ENCODE measurements at regions not wholly inside any gene's neighbourhood (a gene's known extent, or its start where the extent isn't known, plus 50 kb on each side); places are given as distances from the start of the nearest gene placed in this dataset.

- DNase-seq (ENCODE audit: low spot score) = no peak
Observed at GRCh38 chr11:115843685-115844084, 339.5 kb upstream of the CADM1 start.

GRCh38 chr11:115843111-115843510 is 338.9 kb upstream of the CADM1 start:
- DNase-seq (ENCODE audit: low spot score) = no peak

- DNase-seq (ENCODE audit: low spot score) = no peak
Observed at GRCh38 chr11:115820026-115820425, 315.8 kb upstream of the CADM1 start.

DNA sequence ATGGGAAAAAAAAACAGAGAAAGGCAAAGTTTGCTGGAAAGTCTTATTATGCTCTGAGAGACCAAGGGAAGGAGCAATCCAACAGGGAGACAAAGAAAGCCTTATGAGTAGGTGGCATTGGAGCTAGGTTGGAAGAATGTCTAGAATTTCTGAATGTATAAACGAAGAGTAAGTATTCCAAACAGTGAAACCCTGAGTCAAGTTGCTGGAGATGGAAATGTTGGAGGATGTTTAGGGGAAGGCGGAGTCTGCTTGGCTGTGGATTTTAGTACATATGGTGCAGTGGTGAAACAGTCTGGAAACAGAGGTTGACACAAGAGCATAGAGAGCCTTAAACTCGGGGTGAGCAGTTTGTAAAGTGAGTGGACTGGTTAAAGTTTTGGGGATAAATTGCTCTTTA is 314.8 kb upstream of the CADM1 start:
- no peak for DNase-seq (ENCODE audit: low spot score)

GRCh38 chr11:115817844-115818468 is 313.7 kb upstream of the CADM1 start:
- no peak for DNase-seq (ENCODE audit: low spot score)

DNA sequence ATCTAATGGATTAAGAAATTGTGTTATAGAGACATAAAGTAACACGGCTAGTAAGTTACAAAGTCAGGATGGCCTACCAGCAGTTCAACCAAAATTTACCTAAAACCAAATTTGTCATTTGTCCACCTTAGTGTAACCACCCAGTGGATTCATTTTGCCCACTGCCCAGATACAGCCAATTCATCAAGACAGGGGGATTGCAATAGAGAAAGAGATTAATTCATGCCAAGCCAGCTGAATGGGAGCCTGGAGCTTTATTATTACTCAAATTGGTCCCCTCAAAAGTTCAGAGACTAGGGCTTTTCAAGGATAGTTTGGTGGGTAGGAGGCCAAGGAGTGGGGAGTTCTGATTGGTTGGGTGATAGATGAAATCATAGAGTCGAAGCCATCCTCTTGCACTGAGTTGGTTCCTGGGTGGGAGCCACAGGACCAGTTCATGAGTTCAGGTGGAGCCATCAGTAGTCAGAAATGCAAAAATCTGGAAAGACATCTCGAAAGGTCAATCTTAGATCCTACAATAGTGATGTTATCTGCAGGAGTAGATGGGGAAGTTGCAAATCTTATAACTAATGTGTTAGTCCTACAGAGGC is 304.2 kb upstream of the CADM1 start:
- no peak for DNase-seq (ENCODE audit: low spot score)

- no peak for DNase-seq (ENCODE audit: low spot score)
Observed at GRCh38 chr11:115806056-115806455, 301.8 kb upstream of the CADM1 start.

DNA sequence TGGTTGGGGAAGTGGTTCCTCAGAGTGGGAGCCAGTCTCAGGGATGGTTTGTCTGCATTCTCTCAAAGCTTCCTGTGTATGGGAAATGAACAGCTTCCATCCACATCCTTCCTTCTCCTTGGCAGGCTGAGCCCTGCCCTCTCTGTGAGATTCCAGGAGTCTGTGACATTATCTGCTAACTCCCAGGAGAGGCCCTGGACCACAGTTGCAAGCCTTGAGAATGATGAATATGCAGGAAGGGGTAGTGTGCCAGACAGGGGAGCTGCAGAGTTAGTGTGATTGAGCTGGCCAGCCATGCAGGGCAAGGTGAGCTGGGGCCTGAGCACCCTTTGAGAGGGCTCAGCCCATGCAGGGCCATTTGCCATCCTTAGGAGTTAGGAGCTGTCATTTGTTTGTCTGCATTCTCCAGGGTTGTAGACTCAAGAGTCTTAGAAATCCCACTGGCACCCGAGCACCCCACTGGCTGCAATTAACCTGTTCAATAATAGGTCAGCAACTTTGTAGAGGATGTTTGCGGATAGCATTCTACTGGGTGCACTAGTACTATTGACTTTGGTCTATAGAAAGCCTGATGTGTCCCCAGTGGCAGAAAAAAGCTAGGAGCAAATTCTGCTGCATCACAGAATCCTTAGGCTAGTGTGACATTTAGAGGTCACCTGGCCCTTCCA is 299.0 kb upstream of the CADM1 start:
- no peak for DNase-seq (ENCODE audit: low spot score)

GRCh38 chr11:115802641-115803040 is 298.4 kb upstream of the CADM1 start:
- no peak for DNase-seq (ENCODE audit: low spot score)

DNA sequence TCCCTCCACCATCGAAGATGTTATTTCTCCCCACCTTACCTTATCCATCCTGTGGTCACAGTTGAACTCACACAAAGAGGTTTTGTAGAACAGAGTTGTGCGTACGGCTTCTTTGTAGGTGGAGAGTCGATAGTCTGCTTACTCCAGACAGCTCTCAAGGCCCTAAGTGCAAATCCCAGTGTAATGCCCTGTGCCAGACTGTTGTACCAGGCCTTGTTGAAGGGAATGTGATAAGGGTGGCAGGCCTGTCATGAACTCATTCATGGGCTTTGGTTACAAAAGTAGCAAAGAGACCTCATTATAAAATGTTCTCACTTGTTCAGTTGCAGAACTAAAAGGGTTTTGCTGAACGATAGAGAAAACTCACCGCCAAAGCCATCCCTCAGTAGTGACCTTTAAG is 288.7 kb upstream of the CADM1 start:
- DNase-seq (ENCODE audit: low spot score) = no peak

DNA sequence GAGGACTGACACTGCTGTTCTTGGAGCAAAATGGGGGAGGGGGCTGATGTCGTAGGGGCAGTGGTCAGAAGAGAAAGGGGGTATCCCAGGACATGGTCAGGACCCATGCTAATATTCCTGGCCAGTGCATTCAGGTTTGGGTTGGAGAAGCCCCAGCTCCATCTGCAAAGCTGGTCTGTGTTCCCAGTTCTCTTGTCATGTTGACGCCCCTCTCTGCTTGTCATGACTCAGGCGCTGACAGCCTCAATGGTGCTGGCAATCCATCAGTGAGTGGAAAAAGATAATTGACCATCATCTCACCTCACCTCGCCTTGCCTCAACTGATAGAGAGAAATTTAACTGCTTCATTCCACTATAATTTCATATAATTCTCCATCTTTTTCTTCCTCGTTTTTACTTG is 283.1 kb upstream of the CADM1 start:
- no peak for DNase-seq (ENCODE audit: low spot score)

GRCh38 chr11:115784796-115785521 is 280.7 kb upstream of the CADM1 start:
- no peak for DNase-seq (ENCODE audit: low spot score)

DNA sequence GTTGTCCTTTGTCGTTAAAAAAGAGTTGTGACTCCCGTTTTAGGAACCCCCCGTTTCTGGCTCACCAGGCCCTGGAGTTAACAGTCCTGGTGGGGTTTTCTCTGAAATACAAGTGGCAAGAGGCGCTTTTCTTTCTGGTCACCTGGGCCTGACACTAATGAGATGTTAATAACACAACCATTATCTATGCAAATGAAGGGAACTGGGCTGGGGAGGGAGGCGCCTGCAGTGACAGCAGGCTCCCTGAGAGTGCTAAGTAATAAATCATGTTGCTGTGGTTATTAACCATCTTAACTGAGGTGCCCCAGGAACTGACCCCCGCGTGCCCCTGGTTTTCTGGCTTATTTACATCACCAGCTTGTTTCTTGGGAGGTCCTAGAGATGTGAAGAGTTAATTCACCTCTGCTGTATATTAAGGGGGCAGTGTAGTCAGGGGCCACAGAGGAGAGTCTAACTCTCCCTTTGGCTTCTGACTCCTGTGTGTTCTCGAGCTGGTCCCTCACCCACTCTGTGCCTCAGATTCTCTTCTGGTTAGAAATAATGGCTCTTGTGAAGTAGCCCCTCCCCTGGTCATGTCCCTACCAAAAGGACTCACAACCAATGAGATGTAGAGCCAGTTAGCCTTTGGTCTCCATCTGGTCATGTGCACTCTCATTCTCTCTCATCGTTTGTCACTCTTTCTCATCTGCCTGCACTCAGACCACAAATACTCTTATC is 276.6 kb upstream of the CADM1 start:
- no peak for DNase-seq (ENCODE audit: low spot score)

GRCh38 chr11:115778928-115779650 is 274.9 kb upstream of the CADM1 start:
- no peak for DNase-seq (ENCODE audit: low spot score)

DNA sequence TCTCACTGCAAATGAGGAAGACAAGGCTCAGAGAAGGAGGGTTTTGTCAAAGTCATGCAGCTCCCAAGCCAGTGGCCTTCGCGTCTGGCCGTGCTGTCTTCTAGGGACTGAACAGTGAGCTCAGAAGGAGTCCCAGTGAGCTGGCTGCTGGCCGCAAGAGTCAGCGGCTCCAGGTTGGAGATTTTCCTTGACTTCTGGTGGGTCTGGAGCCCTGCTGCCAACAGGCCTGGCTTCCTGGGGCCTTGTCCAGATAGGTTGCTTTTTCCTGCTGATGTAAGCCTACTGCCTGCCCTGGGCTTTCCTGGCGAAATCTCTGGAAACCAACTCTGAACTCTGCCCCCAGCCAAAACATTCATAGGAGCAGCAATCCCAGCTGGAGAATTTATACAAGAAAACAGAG is 272.7 kb upstream of the CADM1 start:
- no peak for DNase-seq (ENCODE audit: low spot score)

DNA sequence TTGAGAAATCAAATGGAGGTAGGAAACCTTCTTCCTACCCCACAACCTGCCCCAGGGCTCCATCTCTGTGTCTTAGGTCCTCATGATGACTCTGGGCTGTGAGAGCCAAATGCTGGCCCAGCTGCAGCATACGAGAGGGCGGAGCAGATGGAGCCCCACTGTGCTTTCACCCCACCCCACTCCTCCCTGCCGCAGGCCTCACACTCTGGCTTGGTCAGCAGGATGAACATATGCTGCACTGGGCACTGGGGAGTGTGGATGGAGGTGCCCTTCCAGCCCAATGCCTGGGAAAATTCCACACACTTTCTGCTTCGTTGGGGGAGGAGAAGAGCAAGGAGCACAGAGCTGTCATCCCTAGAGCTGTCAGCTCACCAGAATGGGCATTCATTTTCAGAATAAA is 271.6 kb upstream of the CADM1 start:
- DNase-seq (ENCODE audit: low spot score) = no peak

DNA sequence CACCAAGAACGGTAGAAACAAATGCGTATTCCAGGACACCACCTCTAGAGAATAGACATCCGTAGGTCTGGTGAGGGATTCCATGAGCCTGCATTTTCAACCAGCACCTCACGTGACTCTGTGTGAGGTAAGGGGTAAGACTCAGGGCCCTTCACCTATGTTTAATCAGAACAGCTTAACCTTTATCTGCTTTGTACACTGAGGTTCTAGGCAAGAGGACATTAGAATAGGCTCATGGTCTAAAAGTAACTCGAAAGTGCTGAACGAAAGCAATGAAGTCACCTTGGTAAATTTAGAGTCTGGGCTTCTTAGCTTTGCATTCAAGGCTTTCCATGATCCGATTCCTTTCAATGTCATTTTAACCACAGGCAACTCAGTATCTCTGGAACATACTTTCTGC is 270.5 kb upstream of the CADM1 start:
- no peak for DNase-seq (ENCODE audit: low spot score)

- DNase-seq (ENCODE audit: low spot score) = no peak
Observed at GRCh38 chr11:115769891-115770290, 265.7 kb upstream of the CADM1 start.

- DNase-seq (ENCODE audit: low spot score) = no peak
Observed at GRCh38 chr11:115767883-115768282, 263.7 kb upstream of the CADM1 start.

GRCh38 chr11:115767047-115767802 is 263.0 kb upstream of the CADM1 start:
- DNase-seq (ENCODE audit: low spot score) = no peak

DNA sequence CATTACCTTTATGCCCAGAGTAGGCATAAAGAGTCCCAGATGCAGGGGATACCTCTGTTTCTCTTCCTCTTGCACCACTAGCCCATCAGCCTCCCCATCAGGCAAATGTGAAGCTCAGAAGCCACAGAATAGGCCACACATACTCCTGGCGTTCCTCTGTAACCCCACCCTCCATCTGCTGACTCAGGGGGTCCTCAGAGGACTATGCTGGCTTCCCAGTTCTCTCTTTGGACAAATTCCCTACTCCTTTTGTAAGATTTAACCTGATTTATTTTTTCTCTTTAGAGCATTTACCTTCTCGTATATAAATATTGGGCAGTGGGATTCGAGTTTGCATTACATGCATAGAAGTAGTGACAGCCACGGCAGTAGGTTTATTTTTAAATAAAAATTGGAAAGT is 262.3 kb upstream of the CADM1 start:
- DNase-seq (ENCODE audit: low spot score) = no peak

Measured in LoVo (cell line).